ENCODE measurements at regions not wholly inside any gene's neighbourhood (a gene's known extent, or its start where the extent isn't known, plus 50 kb on each side); places are given as distances from the start of the nearest gene placed in this dataset.

GRCh38 chr14:87437158-87437557 lies 555.8 kb downstream of the GALC start:
- H3K4me3 ChIP-seq: no peak overlapping the region
- no peaks in the 10 kb centered on the region for H3K36me3 ChIP-seq
- H3K4me1 ChIP-seq: no peaks in the 10 kb centered on the region
- no peak overlapping the region for H3K27ac ChIP-seq
- intact Hi-C loops (cut with DNase I): no loop called here
- H3K9me3 ChIP-seq: no peaks in the 10 kb centered on the region
- H3K27me3 ChIP-seq: no peaks in the 10 kb centered on the region
- no peak overlapping the region for H3K9ac ChIP-seq (ENCODE audit: low read depth in 2 of 2, low read length in 2 of 2)
- no peak for TF ChIP-seq CTCF (IDR thresholded peaks at IDR 0.05)
- DNase-seq: no peak

- no peak for DNase-seq
- intact Hi-C loops (cut with DNase I): no loop called here
- TF ChIP-seq CTCF (IDR thresholded peaks at IDR 0.05): no peak
These were observed 558.3 kb downstream of the GALC start for GRCh38 chr14:87434680-87435079.

GRCh38 chr14:87434011-87434410 lies 559.0 kb downstream of the GALC start:
- no peak for DNase-seq
- intact Hi-C loops (cut with DNase I): no loop called here
- Histone ChIP-seq H3K4me1 (no peaks in the 10 kb centered on the region), H3K9me3 (no peaks in the 10 kb centered on the region), H3K9ac (ENCODE audit: low read depth in 2 of 2, low read length in 2 of 2) (no peak overlapping the region), H3K4me3 (no peak overlapping the region), H3K36me3 (no peaks in the 10 kb centered on the region), H3K27ac (no peak overlapping the region), H3K27me3 (no peaks in the 10 kb centered on the region)
- TF ChIP-seq CTCF (IDR thresholded peaks at IDR 0.05): no peak

More at GRCh38 chr14:87434680-87435079, 558.3 kb downstream of the GALC start:
- no peaks in the 10 kb centered on the region for H3K27me3 ChIP-seq
- no peaks in the 10 kb centered on the region for H3K4me1 ChIP-seq
- H3K27ac ChIP-seq: no peak overlapping the region
- H3K9me3 ChIP-seq: no peaks in the 10 kb centered on the region
- no peak overlapping the region for H3K9ac ChIP-seq (ENCODE audit: low read depth in 2 of 2, low read length in 2 of 2)
- H3K4me3 ChIP-seq: no peak overlapping the region
- no peaks in the 10 kb centered on the region for H3K36me3 ChIP-seq

- no peak overlapping the region for H3K9ac ChIP-seq (ENCODE audit: low read depth in 2 of 2, low read length in 2 of 2)
- TF ChIP-seq CTCF (IDR thresholded peaks at IDR 0.05): no peak
- H3K27me3 ChIP-seq: no peaks in the 10 kb centered on the region
- no peaks in the 10 kb centered on the region for H3K36me3 ChIP-seq
- DNase-seq: no peak
- H3K27ac ChIP-seq: no peak overlapping the region
- H3K9me3 ChIP-seq: no peaks in the 10 kb centered on the region
- intact Hi-C loops (cut with DNase I): no loop called here
- no peak overlapping the region for H3K4me3 ChIP-seq
- no peaks in the 10 kb centered on the region for H3K4me1 ChIP-seq
These were observed 560.3 kb downstream of the GALC start for GRCh38 chr14:87432698-87433097.

- no peak for DNase-seq
- intact Hi-C loops (cut with DNase I): no loop called here
- H3K27me3 ChIP-seq: no peaks in the 10 kb centered on the region
- no peaks in the 10 kb centered on the region for H3K4me1 ChIP-seq
- no peak overlapping the region for H3K9ac ChIP-seq (ENCODE audit: low read depth in 2 of 2, low read length in 2 of 2)
- no peak for TF ChIP-seq CTCF (IDR thresholded peaks at IDR 0.05)
- no peak overlapping the region for H3K4me3 ChIP-seq
- no peaks in the 10 kb centered on the region for H3K9me3 ChIP-seq
- H3K27ac ChIP-seq: no peak overlapping the region
- H3K36me3 ChIP-seq: no peaks in the 10 kb centered on the region
These were observed 562.2 kb downstream of the GALC start for GRCh38 chr14:87430810-87431209.

GRCh38 chr14:87430214-87430613 lies 562.8 kb downstream of the GALC start:
- no peaks in the 10 kb centered on the region for H3K36me3 ChIP-seq
- H3K4me1 ChIP-seq: no peaks in the 10 kb centered on the region
- no peak for TF ChIP-seq CTCF (IDR thresholded peaks at IDR 0.05)
- H3K9me3 ChIP-seq: no peaks in the 10 kb centered on the region
- H3K27ac ChIP-seq: no peak overlapping the region
- no peaks in the 10 kb centered on the region for H3K27me3 ChIP-seq
- H3K9ac ChIP-seq (ENCODE audit: low read depth in 2 of 2, low read length in 2 of 2): no peak overlapping the region
- intact Hi-C loops (cut with DNase I): no loop called here
- no peak for DNase-seq
- no peak overlapping the region for H3K4me3 ChIP-seq

Data from colonic mucosa (tissue), 4 donors.